Fibroblast of the aortic adventitia (primary cell): ENCODE measurements at regions not wholly inside any gene's neighbourhood (a gene's known extent, or its start where the extent isn't known, plus 50 kb on each side); places are given as distances from the start of the nearest gene placed in this dataset.

ENCODE experiments used
- DNase-seq: peaks from one replicate; pipeline ENCODE4 v3.0.0-alpha.2; 2010; ENCODE audit warnings: low read depth
- H3K4me3 ChIP-seq: 2 replicates; pipeline ENCODE4 v1.5.1; 2011; ENCODE audit warnings: low read depth, mild to moderate bottlenecking, control low read depth, low read length, moderate library complexity
- CTCF ChIP-seq: IDR thresholded peaks from 2 replicates; pipeline ENCODE4 v1.5.1; 2011; ENCODE audit warnings: mild to moderate bottlenecking, low read length, control low read depth, inconsistent platforms; ENCODE audit not compliant: insufficient read depth

GRCh38 chr1:14098294-14098913 lies 398.4 kb downstream of the PRDM2 start:
- TF ChIP-seq CTCF: no peak
- DNase-seq: no peak
- no peak overlapping the region for H3K4me3 ChIP-seq

GRCh38 chr1:14100444-14100843 lies 400.5 kb downstream of the PRDM2 start:
- no peak overlapping the region for H3K4me3 ChIP-seq
- TF ChIP-seq CTCF: no peak
- DNase-seq: no peak

- no peak for DNase-seq
- no peak for TF ChIP-seq CTCF
- H3K4me3 ChIP-seq: no peak overlapping the region
Observed at GRCh38 chr1:14100919-14101318, 400.9 kb downstream of the PRDM2 start.

GRCh38 chr1:14102180-14102579 lies 402.2 kb downstream of the PRDM2 start:
- no peak overlapping the region for H3K4me3 ChIP-seq
- DNase-seq: no peak
- TF ChIP-seq CTCF: no peak

GRCh38 chr1:14103878-14104430 lies 404.0 kb downstream of the PRDM2 start:
- no peak for DNase-seq
- H3K4me3 ChIP-seq: no peak overlapping the region
- no peak for TF ChIP-seq CTCF

- no peak for DNase-seq
- no peak overlapping the region for H3K4me3 ChIP-seq
- no peak for TF ChIP-seq CTCF
Observed at GRCh38 chr1:14106126-14106525, 406.1 kb downstream of the PRDM2 start.
